HepG2 (cell line): ENCODE measurements at regions not wholly inside any gene's neighbourhood (a gene's known extent, or its start where the extent isn't known, plus 50 kb on each side); places are given as distances from the start of the nearest gene placed in this dataset.

Experiments
- CTCF ChIP-seq: sonication (generic); formaldehyde crosslinking; IDR thresholded peaks from 2 replicates; pipeline ENCODE4 v1.5.0; 2020; ENCODE audit warnings: mild to moderate bottlenecking, missing genetic modification reagents, moderate library complexity
- NFKB2 ChIP-seq: sonication (generic); formaldehyde crosslinking; IDR thresholded peaks from 2 replicates; pipeline ENCODE4 v1.4.0; 2020; ENCODE audit warnings: missing genetic modification reagents, borderline replicate concordance
- RFX5 ChIP-seq: IDR thresholded peaks from 2 replicates; pipeline ENCODE4 v1.6.1; 2011; ENCODE audit warnings: low read depth, low read length, improper control_type of control experiment
- USF2 ChIP-seq, 2 experiments: sonication (generic) in 1 of 2; formaldehyde crosslinking in 1 of 2; IDR thresholded peaks; 2 replicates each; pipeline versions ENCODE4 v1.5.1 to v1.6.1; 2011 to 2020; ENCODE audit warnings: borderline replicate concordance in 1 of 2, low read depth in 1 of 2, low read length in 1 of 2, mild to moderate bottlenecking in 1 of 2, missing genetic modification reagents in 1 of 2, moderate library complexity in 1 of 2
- ZNF549 ChIP-seq: sonication (generic); formaldehyde crosslinking; IDR thresholded peaks from 2 replicates; pipeline ENCODE4 v1.5.0; 2020; ENCODE audit warnings: missing genetic modification reagents
- ZNF639 ChIP-seq: conservative IDR thresholded peaks from 2 replicates; pipeline ENCODE4 v1.6.1; 2018; ENCODE audit warnings: missing genetic modification reagents

DNA sequence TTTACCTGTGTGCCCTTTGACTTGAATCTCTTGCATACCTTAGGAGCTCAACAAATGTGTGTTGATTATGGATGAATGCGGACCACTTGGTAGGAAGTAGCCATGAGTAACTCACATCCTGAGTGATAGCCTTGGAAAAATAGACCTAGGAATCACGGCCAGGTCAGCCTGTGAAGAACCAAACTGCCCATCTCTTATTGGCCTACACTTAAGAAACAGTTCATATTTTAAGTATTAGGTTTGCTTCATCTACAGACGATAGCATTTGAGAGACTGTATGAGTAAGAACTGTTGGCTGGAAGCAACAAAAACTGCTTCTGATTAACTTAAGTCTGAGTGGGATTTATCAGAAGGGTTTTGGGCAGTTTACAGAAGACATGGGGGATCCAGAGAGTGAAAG is 152.5 kb upstream of the ADRA1D start:
- TF ChIP-seq RFX5 (no peak), CTCF (no peak), NFKB2 (CRISPR knock-in tag) (no peak), ZNF639 (CRISPR knock-in tag) (no peak), USF2 (IDR thresholded peaks at IDR 0.05; ENCODE audit: low read depth, low read length) (no peak), USF2 (CRISPR knock-in tag; IDR thresholded peaks at IDR 0.05; ENCODE audit: borderline replicate concordance) (no peak), ZNF549 (CRISPR knock-in tag) (no peak)
